Thyroid gland (tissue), 4 donors: ENCODE measurements at regions not wholly inside any gene's neighbourhood (a gene's known extent, or its start where the extent isn't known, plus 50 kb on each side); places are given as distances from the start of the nearest gene placed in this dataset.

ENCODE experiments used
- POLR2A ChIP-seq, 2 donors: fragments of 450-650 bp; IDR thresholded peaks; one replicate each; pipeline ENCODE4 v1.6.1; 2017; ENCODE audit warnings: antibody characterized with exemption in 2 of 2, mild to moderate bottlenecking in 2 of 2, moderate library complexity in 1 of 2
- TF ChIP-seq, protein P1 (sequence below), 6 experiments: fragments of 200-600 bp in 3 of 6; fragments of 450-650 bp in 3 of 6; sonication (generic) in 3 of 6; IDR thresholded peaks; one replicate each; pipeline ENCODE4 v1.5.1; 2016 to 2019; ENCODE audit warnings: antibody characterized with exemption in 6 of 6, mild to moderate bottlenecking in 2 of 6, inconsistent platforms in 1 of 6, moderate library complexity in 1 of 6

DNA sequence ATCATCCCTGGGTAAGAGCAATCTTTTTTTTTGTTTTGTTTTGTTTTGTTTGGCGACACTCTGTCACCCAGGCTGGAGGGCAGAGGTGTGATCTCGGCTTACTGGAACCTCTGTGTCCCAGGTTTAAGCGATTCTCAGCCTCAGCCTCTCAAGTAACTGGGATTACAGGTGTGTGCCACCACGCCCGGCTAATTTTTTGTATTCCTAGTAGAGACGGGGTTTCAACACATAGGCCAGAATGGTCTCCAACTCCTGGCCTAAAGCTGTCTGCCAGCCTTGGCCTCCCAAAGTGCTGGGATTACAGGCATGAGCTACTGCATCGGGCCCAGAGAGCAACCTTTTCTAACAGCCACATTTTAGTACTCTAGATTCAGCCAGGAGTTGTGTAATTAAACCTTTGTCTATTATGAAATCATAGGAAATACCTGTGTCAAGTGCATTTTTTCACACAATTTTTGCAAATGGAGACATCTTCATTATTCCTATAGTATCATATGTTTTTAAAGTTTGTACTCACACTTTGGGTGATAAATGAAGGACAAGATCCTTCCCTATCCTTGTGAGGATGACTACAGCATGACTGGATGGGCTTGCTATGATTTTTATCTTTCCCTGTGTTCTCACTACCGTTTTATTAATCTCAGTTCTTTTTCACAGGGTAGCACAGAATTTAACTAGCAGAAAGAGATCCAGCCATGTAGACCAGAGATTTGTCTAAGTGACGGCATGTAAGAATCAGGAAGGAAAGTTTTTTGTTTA lies 82.6 kb downstream of the OR2B2 start:
- TF ChIP-seq, protein P1, sequence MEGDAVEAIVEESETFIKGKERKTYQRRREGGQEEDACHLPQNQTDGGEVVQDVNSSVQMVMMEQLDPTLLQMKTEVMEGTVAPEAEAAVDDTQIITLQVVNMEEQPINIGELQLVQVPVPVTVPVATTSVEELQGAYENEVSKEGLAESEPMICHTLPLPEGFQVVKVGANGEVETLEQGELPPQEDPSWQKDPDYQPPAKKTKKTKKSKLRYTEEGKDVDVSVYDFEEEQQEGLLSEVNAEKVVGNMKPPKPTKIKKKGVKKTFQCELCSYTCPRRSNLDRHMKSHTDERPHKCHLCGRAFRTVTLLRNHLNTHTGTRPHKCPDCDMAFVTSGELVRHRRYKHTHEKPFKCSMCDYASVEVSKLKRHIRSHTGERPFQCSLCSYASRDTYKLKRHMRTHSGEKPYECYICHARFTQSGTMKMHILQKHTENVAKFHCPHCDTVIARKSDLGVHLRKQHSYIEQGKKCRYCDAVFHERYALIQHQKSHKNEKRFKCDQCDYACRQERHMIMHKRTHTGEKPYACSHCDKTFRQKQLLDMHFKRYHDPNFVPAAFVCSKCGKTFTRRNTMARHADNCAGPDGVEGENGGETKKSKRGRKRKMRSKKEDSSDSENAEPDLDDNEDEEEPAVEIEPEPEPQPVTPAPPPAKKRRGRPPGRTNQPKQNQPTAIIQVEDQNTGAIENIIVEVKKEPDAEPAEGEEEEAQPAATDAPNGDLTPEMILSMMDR (IDR thresholded peaks at IDR 0.05), result no peak
- TF ChIP-seq POLR2A (IDR thresholded peaks at IDR 0.05), result no peak
